SIG-M5 (cell line): ENCODE measurements at regions not wholly inside any gene's neighbourhood (a gene's known extent, or its start where the extent isn't known, plus 50 kb on each side); places are given as distances from the start of the nearest gene placed in this dataset.
"Not testable (repeated sequence)": the region's sequence is repeated elsewhere in the genome, so short reads cannot be mapped to it uniquely, and the experiment has no call there.

Source experiments
- DNase-seq: peaks from one replicate; lab custom pipeline; 2025; lab: John Stamatoyannopoulos, UW

DNA sequence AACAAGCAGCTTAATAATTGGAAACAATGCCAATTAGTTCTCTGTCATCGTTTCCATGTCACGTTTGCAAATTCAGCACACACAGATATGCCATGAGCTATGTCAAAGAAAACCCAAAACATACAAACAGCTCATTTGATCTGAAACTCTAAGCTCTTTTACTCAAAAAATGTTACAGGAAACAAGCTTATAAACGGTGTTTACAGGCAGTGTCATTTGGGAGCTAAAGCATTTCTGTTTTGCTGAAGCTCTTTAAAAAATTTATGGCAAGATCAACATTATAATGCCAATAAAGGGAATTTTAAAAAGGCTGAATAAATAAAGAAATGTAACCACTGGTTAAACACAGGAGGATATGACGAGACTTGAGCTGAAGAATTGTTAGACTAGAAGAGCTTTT lies 94.0 kb upstream of the HS3ST2 start:
- no peak for DNase-seq

DNA sequence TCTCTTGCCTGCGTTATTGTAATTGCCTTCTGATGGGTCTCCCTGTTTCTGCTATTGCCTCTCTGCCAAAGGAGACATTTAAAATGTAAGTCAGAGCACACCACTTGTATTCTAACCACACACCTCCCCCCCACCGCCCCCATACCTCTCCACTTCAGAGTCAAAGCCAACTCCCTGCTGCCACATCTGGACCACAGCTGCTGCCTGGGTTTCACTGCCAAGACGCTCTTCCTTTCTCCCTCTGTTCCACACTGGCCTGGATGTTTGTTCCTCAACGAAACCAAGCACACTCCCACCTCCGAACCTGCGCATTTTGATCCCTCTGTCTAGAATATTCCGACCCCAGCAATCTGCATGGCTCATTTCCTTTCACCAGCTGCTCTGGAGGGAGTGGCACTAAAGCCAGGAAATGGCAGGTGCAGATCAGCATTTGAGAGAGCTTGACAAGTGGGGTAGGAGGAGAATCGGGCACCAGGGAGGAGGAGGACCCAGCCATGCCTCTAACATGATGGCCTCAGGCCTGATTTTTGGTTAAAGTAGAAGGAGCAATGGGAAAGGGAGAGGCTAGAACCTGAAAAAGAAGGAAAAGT lies 92.4 kb upstream of the HS3ST2 start:
- DNase-seq: no peak

DNA sequence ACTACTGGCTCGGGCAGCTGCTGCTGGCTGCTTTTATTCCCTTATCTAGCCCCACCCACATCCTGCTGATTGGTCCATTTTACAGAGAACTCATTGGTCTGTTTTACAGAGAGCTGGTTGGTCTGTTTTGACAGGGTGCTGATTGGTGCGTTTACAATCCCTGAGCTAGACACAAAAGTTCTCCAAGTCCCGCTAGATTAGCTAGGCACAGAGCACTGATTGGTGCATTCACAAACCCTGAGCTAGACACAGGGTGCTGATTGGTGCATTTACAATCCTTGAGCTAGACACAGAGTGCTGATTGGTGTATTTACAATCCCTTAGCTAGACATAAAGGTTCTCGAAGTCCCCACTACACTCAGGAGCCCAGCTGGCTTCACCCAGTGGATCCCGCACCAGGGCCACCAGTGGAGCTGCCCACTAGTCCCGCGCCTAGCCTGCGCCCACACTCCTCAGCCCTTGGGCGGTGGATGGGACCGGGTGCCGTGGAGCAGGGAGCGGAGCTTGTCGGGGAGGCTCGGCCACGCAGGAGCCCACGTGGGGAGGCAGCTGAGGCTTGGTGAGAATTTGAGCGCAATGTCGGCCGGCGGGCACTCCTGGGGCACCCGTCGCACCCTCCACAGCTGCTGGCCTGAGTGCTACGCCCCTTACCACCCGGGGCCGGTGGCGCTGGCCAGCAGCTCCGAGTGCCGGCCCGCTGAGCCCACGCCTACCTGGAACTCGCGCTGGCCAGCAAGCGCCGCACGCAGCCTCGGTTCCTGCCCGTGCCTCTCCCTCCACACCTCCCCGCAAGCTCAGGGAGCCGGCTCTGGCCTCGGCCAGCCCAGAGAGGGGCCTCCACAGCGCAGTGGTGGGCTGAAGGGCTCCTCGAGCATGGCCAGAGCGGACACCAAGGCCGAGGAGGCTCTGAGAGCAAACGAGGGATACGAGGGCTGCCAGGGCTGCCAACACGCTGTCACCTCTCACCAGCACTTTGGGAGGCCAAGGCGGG lies 91.1 kb upstream of the HS3ST2 start:
- not testable (repeated sequence) for DNase-seq

DNA sequence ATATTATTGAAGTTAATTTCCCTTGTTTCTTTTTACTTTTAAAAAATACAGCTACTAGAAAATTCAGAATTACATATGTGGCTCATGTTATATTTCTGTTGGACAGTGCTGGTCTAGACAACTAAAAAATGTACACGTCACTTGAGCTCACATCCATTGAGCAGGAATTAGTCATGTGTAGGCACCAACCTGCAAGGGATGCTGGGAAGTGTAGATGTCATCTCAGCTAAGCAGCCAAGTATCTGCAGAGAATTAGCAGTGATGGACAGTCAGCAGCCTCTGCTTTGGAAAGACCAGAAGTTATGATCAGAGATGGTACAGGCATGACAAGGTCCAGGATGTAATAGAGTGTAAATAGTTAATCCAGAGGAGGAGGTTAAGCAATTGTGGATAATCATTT lies 87.1 kb upstream of the HS3ST2 start:
- DNase-seq: no peak

DNA sequence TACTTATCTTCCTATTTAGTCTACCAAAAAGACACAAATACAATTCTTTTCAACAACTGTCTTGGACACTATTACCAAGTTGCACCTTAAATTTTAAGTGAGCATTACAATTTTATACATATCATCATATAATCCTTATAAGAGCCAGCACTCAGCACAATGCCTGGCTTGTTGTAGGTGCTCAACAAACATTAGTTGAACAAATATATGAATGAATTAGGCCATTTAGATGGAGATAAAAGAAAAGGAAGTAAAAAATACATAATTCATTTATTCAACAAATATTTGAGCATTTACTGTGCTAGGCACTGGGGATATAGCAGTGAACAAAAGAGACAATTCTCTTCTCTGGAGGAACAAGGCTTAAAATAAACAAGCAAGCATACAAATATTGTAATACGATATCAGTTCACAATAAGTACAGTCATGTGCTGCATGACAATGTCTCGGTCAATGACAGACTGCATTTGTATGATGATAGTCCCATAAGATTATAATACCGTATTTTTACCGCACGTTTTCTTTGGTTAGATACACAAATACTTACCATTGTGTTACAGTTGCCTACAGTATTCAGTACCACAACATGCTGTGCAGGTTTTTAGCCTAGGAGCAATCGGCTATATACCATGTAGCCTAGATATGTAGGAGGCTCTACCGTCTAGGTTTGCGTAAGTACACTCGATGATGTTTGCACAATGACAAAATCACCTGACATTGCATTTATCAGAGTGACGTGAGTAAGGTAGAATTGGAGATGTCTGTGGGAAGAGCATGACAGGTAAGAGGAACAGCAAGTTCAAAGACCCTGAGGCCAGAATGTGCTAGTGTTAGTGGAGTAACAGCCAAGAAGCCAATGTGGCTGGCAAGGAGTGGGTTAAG lies 86.4 kb upstream of the HS3ST2 start:
- DNase-seq: no peak

DNA sequence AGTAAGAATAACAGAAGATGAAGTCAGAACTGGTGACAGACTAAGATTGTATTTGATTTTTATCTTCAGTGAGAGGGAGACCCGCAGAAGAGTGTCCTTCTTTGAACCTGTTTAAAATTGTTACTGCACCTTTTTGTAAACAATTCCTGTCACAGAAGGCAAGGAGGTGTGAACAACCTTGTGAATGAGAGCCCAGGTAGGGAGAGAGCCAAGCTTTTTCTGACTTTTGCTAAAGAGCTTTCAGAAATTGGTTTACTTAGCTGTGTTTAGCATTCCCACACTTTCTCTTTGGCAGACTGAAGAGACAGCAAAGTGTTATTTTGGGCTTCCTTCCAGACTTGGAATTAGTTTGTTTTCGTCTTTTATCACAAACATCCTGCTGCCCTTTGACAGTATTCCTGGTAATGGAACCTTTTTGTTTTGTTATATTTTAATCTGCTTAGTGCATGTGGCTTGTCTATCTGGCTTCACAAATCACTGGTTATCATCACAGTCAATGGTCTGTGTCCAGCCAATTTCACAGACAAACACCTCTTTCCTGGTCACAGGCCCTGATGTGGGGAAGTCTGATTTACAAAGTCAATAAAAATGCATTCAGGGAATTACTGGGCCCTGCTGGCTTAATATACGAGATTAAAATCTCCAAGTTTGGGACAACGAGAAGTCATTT lies 85.7 kb upstream of the HS3ST2 start:
- DNase-seq: no peak

DNA sequence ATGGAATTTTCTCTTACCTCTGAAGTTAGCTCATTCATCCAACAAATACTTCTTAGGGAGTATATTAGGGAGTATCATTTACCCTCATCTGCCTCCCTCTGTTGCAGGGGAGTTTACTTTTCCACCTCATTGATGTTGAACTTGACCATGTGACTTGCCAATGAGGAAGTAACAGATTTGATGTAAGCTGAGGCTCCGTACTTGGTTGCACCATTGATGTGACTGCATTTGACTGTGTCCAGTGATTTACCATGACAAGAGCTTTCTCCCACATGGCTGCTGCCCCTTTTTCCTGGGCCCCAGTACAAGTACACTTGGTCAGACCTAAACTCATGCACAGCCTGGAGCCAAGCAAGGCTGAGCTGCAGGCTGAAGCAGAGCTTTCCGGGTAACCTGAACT lies 81.6 kb upstream of the HS3ST2 start:
- no peak for DNase-seq

DNA sequence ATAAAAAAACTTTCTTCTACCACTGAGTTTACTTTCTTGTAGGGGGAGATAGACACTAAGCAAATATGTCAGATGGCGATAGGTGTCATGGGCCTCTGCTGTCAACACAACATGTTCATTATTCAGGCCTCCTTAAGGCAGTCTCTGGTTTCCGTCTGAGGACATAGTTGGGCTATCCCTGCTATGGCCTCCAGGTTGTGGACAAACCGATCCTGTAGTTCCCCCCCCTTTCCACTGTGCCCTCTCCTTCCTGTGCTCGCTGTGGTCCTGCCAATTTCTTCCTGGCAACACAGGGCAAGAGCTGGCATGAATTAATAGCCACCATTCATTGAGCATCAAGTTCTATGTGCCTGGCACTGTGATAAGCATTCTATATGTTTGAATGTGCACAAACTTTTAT lies 81.0 kb upstream of the HS3ST2 start:
- no peak for DNase-seq

DNA sequence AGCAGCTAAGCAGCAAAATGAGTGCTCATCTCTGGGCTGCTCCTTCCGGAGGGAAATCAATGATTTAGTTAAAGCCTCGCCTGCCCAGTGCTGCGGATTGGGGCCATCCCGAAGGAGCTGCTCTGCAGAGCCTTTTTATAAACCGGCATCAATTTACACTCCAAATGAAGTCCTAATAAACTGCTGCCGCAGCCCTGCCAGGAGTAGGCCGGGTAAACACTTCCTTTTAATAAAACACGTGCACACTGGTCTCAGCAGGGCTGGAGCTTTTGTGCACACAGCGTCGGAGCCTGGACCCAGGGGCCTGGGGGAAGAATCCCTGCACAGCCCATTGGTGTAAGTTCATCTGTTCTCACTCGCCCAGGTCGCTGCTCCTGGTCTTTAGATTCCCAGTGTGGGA lies 79.6 kb upstream of the HS3ST2 start:
- no peak for DNase-seq

DNA sequence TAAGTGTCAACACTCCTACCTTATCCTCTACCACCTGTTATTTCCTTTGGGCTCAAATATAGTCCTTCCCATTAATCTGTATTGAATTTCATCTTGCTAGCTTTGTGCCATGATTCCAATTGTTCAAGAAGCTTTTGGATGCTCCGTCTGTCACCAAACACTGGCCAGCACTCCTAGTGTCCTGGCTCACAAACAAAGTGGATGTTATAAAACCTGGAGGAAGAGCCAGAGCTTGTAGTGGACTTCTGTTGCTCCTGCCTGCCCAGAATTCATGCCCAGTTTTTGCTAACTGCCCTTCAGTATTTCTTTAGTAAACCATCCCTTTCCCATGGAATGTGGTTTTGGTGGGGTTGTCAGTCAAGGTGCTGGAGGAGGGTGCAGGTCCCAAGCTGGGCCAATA lies 77.2 kb upstream of the HS3ST2 start:
- no peak for DNase-seq

DNA sequence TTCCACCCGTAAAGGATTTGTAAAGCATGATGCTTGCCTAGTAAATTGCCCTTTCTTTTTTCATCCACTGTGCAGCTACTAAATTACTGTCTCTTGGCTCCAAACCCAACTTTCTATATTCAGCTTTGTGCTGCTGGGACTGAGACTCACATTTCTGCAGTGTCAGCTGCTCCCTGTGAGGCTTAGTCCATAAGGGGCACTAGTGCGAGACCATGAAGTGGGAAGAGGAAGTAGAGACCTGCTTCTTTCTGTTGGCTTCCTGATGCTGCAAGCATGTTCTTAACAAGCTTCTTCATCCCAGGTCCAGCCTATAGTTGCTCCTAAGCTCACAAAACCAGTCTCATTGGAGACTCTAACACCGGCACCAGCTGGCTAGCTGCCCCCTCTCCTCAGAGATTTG lies 74.9 kb upstream of the HS3ST2 start:
- no peak for DNase-seq

DNA sequence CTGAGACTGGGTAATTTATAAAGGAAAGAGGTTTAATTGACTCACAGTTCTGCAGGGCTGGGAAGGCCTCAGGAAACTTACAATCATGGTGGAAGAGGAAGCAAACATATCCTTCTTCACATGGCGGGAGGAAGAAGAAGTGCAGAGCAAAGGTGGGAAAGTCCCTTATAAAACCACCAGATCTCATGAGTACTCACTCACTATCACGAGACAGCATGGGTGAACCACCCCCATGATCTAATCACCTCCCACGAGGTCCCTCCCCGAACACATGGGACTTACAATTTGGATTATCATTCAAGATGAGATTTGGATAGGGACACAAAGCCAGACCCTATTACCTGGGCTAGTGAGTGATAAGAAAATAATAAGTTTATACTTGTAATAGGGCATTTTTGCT lies 70.6 kb upstream of the HS3ST2 start:
- no peak for DNase-seq

DNA sequence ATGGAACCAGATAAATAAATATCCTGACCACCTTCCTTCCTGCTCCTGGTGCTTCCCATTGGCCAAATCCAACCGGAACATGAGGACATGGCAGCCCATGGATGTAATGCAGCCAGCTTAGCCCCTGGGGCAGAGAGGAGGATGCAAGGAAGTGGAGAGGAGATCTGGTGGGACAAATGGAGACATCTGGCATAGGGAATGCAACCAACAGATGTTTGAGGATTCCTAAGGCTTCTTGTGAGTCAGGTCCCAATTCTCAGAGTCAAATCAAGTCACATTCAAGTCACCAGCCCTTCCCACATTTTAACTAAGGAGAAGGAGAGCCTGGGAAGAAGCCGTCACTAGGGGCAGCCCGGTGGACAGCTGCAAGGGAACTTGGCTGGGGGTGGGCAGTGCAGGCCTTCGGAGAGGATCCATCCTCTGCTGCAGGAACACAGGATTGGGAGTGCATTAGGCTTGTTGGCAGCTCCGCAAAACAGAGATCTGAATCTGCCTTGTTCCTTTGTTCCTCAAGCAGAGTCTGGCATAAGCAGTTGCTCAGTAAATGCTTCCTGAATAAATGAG lies 62.8 kb upstream of the HS3ST2 start:
- DNase-seq: no peak

DNA sequence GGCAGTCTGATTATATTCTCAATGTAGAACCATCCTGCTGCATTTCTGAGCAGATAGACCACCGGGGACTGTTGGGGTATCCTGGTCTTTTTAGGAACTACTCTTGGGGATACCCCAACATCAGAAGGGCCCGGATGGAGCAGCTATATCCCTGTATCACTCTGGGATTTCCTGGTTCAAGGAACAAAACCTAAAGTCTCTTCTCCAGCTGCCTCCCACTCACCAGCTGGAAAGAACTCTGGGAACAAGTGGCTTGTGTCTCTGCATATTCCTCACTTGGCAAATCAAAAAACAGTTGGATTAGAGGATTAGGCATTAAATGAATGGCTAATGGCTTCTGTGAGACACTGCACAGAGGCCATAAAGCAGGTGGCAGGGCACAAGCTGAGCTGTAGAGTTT lies 62.3 kb upstream of the HS3ST2 start:
- DNase-seq: no peak

DNA sequence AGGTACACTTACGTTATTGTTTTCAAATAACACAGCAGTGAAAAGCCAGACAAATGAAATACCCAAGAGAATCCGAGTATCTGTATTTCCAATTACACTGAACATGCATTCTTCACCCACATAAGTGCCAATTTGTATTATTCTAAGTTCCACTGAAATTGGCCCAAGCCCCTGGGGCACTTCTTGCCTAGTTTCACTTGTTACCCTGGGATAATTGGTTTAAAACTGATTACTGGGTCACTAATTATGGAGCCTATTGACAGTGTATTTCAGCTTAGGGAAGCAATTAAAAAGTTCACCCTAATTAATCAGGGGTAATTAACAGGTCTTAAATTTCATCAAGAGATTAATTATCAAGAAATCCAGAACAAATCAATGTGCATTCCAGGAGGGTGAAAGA lies 60.5 kb upstream of the HS3ST2 start:
- no peak for DNase-seq

DNA sequence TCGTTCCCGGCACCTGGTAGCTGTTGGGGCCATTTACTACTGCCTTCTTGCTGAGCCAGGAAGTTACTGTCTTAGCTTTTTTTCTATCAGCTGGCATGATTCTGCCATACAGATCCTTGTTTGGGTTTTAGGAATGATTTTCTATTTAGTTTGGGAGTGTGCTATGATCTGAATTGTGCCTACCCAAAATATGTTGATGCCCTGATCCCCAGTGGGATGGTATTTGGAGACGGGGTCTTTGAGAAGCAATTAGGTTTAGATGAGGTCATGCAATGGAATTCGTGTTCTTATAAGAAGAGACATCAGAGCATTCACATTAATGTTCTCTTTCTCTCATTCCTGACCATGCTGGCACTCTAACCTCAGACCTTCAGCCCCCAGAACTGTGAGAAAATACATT lies 59.4 kb upstream of the HS3ST2 start:
- no peak for DNase-seq

DNA sequence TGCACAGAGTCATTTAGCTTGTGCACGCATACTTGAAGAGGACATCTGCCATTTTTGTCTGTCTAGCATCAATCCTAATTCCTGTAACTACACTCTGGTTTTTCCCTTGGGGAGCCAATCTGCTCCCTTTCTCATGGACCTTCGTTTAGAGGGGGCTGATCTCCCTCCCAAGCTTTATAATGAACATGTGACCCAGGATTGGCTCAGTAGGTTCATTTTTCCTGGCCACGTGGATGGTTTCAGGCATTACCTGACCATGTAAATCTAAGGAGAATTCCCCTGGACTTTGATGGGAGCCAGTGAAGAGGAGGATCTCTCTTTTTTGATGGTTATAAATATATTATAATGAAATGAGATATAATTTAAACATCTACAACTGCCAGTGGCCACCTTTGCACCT lies 56.8 kb upstream of the HS3ST2 start:
- no peak for DNase-seq

DNA sequence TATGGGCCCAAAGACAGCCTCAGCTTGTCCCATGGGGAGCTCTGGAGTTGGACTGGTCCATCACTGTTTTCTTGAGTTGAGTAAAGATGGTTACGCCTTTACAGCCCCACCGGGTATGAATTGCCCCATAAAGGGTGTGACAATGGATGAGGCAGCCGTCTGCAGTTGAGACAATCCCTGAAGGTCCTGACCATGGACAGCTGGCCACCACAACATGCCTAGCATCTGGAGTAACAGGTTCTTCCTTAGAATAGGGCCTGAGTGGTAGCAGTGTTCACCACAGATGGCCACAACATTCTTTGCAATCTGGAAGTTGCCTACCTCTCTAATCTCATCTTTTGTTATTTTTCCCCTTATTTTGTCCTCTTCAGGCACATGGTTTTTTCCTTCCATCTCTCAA lies 51.5 kb upstream of the HS3ST2 start:
- DNase-seq: no peak

DNA sequence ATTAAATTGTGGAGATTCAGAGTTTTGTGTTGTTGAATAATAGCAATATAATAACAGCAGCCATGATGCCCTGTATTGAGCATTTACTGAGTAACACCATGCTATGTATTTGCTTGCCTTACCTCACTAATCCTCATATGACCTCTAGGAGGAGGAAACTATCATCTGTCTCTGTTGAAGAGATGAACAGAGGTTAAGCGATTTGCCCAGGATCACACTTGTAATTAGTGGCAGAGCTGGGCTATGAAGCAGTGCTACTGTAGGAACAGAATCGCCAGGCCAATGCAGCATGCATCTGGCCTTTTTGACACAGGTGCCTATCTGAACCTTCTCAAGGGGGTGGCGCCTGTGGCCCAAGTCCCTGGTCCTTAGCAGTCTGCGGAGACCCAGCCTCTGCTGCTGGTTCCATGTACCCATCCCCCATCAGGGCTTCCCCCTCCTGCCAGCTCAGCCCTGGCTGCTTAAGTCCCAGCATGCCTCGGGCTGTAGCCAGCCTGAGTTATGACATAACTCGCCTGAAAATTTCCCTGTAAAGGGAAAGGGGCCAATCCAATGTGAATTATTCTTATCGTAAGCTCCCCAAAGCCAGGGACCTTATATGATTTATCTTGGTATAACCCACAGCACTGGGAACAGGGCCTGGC lies 50.4 kb upstream of the HS3ST2 start:
- DNase-seq: no peak
